GM12878 (cell line): ENCODE measurements at regions not wholly inside any gene's neighbourhood (a gene's known extent, or its start where the extent isn't known, plus 50 kb on each side); places are given as distances from the start of the nearest gene placed in this dataset.

Experiments used
- CTCF ChIP-seq, 3 experiments: IDR thresholded peaks in 2 of 3; conservative IDR thresholded peaks in 1 of 3; 2 replicates each; pipeline ENCODE4 v1.5.1; 2011; ENCODE audit warnings: low read depth in 3 of 3, low read length in 3 of 3, mild to moderate bottlenecking in 3 of 3, control low read depth in 2 of 3, moderate library complexity in 2 of 3, inconsistent platforms in 1 of 3, mixed read lengths in 1 of 3; ENCODE audit not compliant: control insufficient read depth in 2 of 3, insufficient read depth in 1 of 3; ENCODE audit errors: extremely low read depth in 1 of 3
- EGR1 ChIP-seq, 2 experiments: IDR thresholded peaks; 1 replicate in 1 of 2; 2 replicates in 1 of 2; pipeline ENCODE4 v1.6.1; 2011 to 2012; ENCODE audit warnings: low read depth in 2 of 2, low read length in 2 of 2, borderline replicate concordance in 1 of 2, mild to moderate bottlenecking in 1 of 2, moderate library complexity in 1 of 2
- EP300 ChIP-seq, 2 experiments: fragments of 150-350 bp in 1 of 2; IDR thresholded peaks; 2 replicates each; pipeline ENCODE4 v1.6.1; 2011 to 2012; ENCODE audit warnings: low read depth in 2 of 2, low read length in 2 of 2, borderline replicate concordance in 1 of 2, improper control_type of control experiment in 1 of 2, inconsistent platforms in 1 of 2; ENCODE audit not compliant: control insufficient read depth in 1 of 2
- ESRRA ChIP-seq: IDR thresholded peaks from 2 replicates; pipeline ENCODE4 v1.6.1; 2012; ENCODE audit warnings: mild to moderate bottlenecking, low read length, improper control_type of control experiment
- EZH2 ChIP-seq: IDR thresholded peaks from 2 replicates; pipeline ENCODE4 v1.6.1; 2012; ENCODE audit warnings: low read depth, mild to moderate bottlenecking, control low read depth, inconsistent platforms, low read length, borderline replicate concordance; ENCODE audit not compliant: control insufficient read depth
- LARP7 ChIP-seq: fragments of 450-650 bp; IDR thresholded peaks from 2 replicates; pipeline ENCODE4 v1.6.1; 2017; ENCODE audit warnings: mild to moderate bottlenecking
- MAX ChIP-seq: IDR thresholded peaks from 2 replicates; pipeline ENCODE4 v1.6.1; 2012; ENCODE audit warnings: low read depth, low read length, improper control_type of control experiment
- NR2C2 ChIP-seq: IDR thresholded peaks from 2 replicates; pipeline ENCODE4 v1.6.1; 2011; ENCODE audit warnings: borderline replicate concordance, low read depth; ENCODE audit not compliant: control insufficient read depth, insufficient read length
- RAD21 ChIP-seq: IDR thresholded peaks from 2 replicates; pipeline ENCODE4 v1.6.1; 2011; ENCODE audit warnings: mild to moderate bottlenecking, low read depth, low read length, moderate library complexity; ENCODE audit not compliant: insufficient read depth
- REST ChIP-seq: IDR thresholded peaks from 2 replicates; pipeline ENCODE4 v1.6.1; 2012; ENCODE audit warnings: mild to moderate bottlenecking, low read depth, low read length
- RFX5 ChIP-seq: IDR thresholded peaks from 2 replicates; pipeline ENCODE4 v1.6.1; 2011; ENCODE audit warnings: low read depth, low read length, improper control_type of control experiment
- SIN3A ChIP-seq: IDR thresholded peaks from 2 replicates; pipeline ENCODE4 v1.6.1; 2012; ENCODE audit warnings: low read depth, low read length, improper control_type of control experiment
- TCF12 ChIP-seq: IDR thresholded peaks from 2 replicates; pipeline ENCODE4 v1.6.1; 2011; ENCODE audit warnings: low read depth, mild to moderate bottlenecking, low read length
- ZNF274 ChIP-seq: IDR thresholded peaks from one replicate; pipeline ENCODE4 v1.8.0; 2011; ENCODE audit not compliant: insufficient read length, insufficient read depth

GRCh38 chr4:20626326-20627005 lies 73.8 kb upstream of the PACRGL start:
- TF ChIP-seq RAD21: no peak
- TF ChIP-seq LARP7: no peak
- TF ChIP-seq TCF12: no peak
- TF ChIP-seq EZH2: no peak
- no peak for TF ChIP-seq ESRRA
- TF ChIP-seq REST: no peak
- no peak for TF ChIP-seq EP300 (IDR thresholded peaks at IDR 0.05; ENCODE audit: borderline replicate concordance in 1 of 2, control insufficient read depth in 1 of 2, low read depth in 2 of 2, low read length in 2 of 2)
- no peak for TF ChIP-seq NR2C2
- TF ChIP-seq RFX5: no peak
- no peak for TF ChIP-seq MAX
- no peak for TF ChIP-seq ZNF274
- TF ChIP-seq SIN3A: no peak
- no peak for TF ChIP-seq CTCF (IDR thresholded peaks at IDR 0.05 in 2 of 3, conservative IDR thresholded peaks at IDR 0.05 in 1 of 3; ENCODE audit: control insufficient read depth in 2 of 3, extremely low read depth in 1 of 3, insufficient read depth in 1 of 3, low read depth in 3 of 3, low read length in 3 of 3)
- no peak for TF ChIP-seq EGR1 (IDR thresholded peaks at IDR 0.05; ENCODE audit: borderline replicate concordance in 1 of 2, low read depth in 2 of 2, low read length in 2 of 2)
